HEK293T (cell line): ENCODE measurements at regions not wholly inside any gene's neighbourhood (a gene's known extent, or its start where the extent isn't known, plus 50 kb on each side); places are given as distances from the start of the nearest gene placed in this dataset.

ENCODE experiments used
- CTCF ChIA-PET: fragments of 350-600 bp; formaldehyde crosslinking; extraction: SDS; loops from one replicate; lab custom pipeline; 2021; ENCODE audit warnings: antibody characterized with exemption, inconsistent platforms; lab: Yijun Ruan, JAX
- POLR2A ChIA-PET: fragments of 350-600 bp; formaldehyde crosslinking; extraction: SDS; loops from one replicate; lab custom pipeline; 2020; ENCODE audit warnings: antibody characterized with exemption, inconsistent platforms; lab: Yijun Ruan, JAX
- DNase-seq: peaks from one replicate; pipeline ENCODE4 v3.0.0; 2012; ENCODE audit warnings: mixed read lengths; ENCODE audit errors: extremely low spot score
- ARNT ChIP-seq: fragments of 450-650 bp; IDR thresholded peaks from 2 replicates; pipeline ENCODE4 v1.6.1; 2017; ENCODE audit warnings: mild to moderate bottlenecking
- BHLHE40 ChIP-seq: fragments of 450-650 bp; IDR thresholded peaks from 2 replicates; pipeline ENCODE4 v1.6.1; 2016; ENCODE audit warnings: mild to moderate bottlenecking, moderate library complexity, borderline replicate concordance
- CTBP1 ChIP-seq: fragments of 450-650 bp; IDR thresholded peaks from 2 replicates; pipeline ENCODE4 v1.6.1; 2016; ENCODE audit warnings: borderline replicate concordance
- ELF4 ChIP-seq: fragments of 450-650 bp; IDR thresholded peaks from 2 replicates; pipeline ENCODE4 v1.6.1; 2017; ENCODE audit warnings: antibody characterized with exemption
- FOXA1 ChIP-seq: fragments of 450-650 bp; IDR thresholded peaks from 2 replicates; pipeline ENCODE4 v1.6.1; 2016; ENCODE audit warnings: mild to moderate bottlenecking
- FOXK2 ChIP-seq: fragments of 450-650 bp; IDR thresholded peaks from 2 replicates; pipeline ENCODE4 v1.6.1; 2016; ENCODE audit warnings: mild to moderate bottlenecking
- FOXM1 ChIP-seq: fragments of 450-650 bp; IDR thresholded peaks from 2 replicates; pipeline ENCODE4 v1.6.1; 2017; ENCODE audit warnings: mild to moderate bottlenecking, borderline replicate concordance
- HDGF ChIP-seq: fragments of 450-650 bp; IDR thresholded peaks from 2 replicates; pipeline ENCODE4 v1.6.1; 2017; ENCODE audit warnings: antibody characterized with exemption, borderline replicate concordance
- L3MBTL2 ChIP-seq: fragments of 450-650 bp; conservative IDR thresholded peaks from 2 replicates; pipeline ENCODE4 v1.6.1; 2016; ENCODE audit warnings: mild to moderate bottlenecking
- LEF1 ChIP-seq: fragments of 450-650 bp; IDR thresholded peaks from 2 replicates; pipeline ENCODE4 v1.6.1; 2017; ENCODE audit warnings: mild to moderate bottlenecking, borderline replicate concordance
- NFRKB ChIP-seq: fragments of 450-650 bp; IDR thresholded peaks from 2 replicates; pipeline ENCODE4 v1.6.1; 2016; ENCODE audit warnings: mild to moderate bottlenecking, moderate library complexity
- SP1 ChIP-seq: fragments of 450-650 bp; IDR thresholded peaks from 2 replicates; pipeline ENCODE4 v1.6.1; 2017
- SUZ12 ChIP-seq: fragments of 450-650 bp; IDR thresholded peaks from 2 replicates; pipeline ENCODE4 v1.6.1; 2016; ENCODE audit warnings: mild to moderate bottlenecking
- TARDBP ChIP-seq: fragments of 450-650 bp; IDR thresholded peaks from 2 replicates; pipeline ENCODE4 v1.6.1; 2016
- ZNF384 ChIP-seq: fragments of 450-650 bp; IDR thresholded peaks from 2 replicates; pipeline ENCODE4 v1.6.1; 2016
- TF ChIP-seq, protein P1 (sequence below): fragments of 450-650 bp; IDR thresholded peaks from 2 replicates; pipeline ENCODE4 v1.6.1; 2016

GRCh38 chr1:103949779-103950178, 200.1 kb downstream of the AMY1C start:
- ChIA-PET CTCF (no interaction called here), POLR2A (no interaction called here)
- DNase-seq, result no peak
- no peak for TF ChIP-seq FOXK2
- TF ChIP-seq TARDBP, result no peak
- TF ChIP-seq FOXA1, result no peak
- TF ChIP-seq CTBP1, result no peak
- TF ChIP-seq FOXM1, result no peak
- TF ChIP-seq HDGF, result no peak
- TF ChIP-seq, protein P1, sequence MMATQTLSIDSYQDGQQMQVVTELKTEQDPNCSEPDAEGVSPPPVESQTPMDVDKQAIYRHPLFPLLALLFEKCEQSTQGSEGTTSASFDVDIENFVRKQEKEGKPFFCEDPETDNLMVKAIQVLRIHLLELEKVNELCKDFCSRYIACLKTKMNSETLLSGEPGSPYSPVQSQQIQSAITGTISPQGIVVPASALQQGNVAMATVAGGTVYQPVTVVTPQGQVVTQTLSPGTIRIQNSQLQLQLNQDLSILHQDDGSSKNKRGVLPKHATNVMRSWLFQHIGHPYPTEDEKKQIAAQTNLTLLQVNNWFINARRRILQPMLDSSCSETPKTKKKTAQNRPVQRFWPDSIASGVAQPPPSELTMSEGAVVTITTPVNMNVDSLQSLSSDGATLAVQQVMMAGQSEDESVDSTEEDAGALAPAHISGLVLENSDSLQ, result no peak
- TF ChIP-seq L3MBTL2, result no peak
- TF ChIP-seq ARNT, result no peak
- TF ChIP-seq SUZ12, result no peak
- TF ChIP-seq SP1, result no peak
- no peak for TF ChIP-seq BHLHE40
- no peak for TF ChIP-seq ELF4
- TF ChIP-seq NFRKB, result no peak
- TF ChIP-seq LEF1, result no peak
- no peak for TF ChIP-seq ZNF384

GRCh38 chr1:103953386-103953785, 203.7 kb downstream of the AMY1C start:
- no peak for TF ChIP-seq FOXM1
- TF ChIP-seq ELF4, result no peak
- TF ChIP-seq, protein P1, result no peak
- TF ChIP-seq NFRKB, result no peak
- TF ChIP-seq ARNT, result no peak
- POLR2A ChIA-PET, result no interaction called here
- no peak for DNase-seq
- CTCF ChIA-PET, result no interaction called here

- POLR2A ChIA-PET, result no interaction called here
- TF ChIP-seq ARNT (no peak), HDGF (no peak), FOXK2 (no peak), SUZ12 (no peak), ELF4 (no peak), NFRKB (no peak), FOXA1 (no peak), CTBP1 (no peak), L3MBTL2 (no peak), LEF1 (no peak), SP1 (no peak), TARDBP (no peak), BHLHE40 (no peak)
- TF ChIP-seq, protein P1, result no peak
- CTCF ChIA-PET, result no interaction called here
- no peak for DNase-seq
Observed at GRCh38 chr1:103958699-103959098, 209.0 kb downstream of the AMY1C start.

DNA sequence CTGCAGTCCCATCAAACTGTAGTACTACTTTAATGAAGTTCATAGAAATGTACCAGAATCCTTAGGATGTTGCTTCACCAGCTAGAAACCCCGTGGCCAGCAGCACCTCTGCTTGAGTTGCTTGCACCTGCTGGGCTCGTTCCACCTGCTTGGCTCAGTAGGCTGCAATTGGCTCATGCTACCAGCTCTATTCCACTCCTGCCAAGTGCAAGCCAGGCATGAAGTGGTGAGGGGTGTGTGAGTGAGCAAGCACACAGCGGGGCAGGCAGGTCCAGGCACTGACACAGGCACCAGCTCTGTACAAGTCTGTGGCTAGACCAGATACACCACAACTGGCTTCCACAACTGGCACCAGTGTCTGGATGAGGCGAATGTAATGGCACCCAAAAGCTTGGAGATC, 209.9 kb downstream of the AMY1C start:
- POLR2A ChIA-PET, result no interaction called here
- no peak for DNase-seq
- TF ChIP-seq, protein P1, result no peak
- TF ChIP-seq NFRKB (no peak), ELF4 (no peak), SP1 (no peak), SUZ12 (no peak), HDGF (no peak), BHLHE40 (no peak), ZNF384 (no peak)
- CTCF ChIA-PET, result no interaction called here

DNA sequence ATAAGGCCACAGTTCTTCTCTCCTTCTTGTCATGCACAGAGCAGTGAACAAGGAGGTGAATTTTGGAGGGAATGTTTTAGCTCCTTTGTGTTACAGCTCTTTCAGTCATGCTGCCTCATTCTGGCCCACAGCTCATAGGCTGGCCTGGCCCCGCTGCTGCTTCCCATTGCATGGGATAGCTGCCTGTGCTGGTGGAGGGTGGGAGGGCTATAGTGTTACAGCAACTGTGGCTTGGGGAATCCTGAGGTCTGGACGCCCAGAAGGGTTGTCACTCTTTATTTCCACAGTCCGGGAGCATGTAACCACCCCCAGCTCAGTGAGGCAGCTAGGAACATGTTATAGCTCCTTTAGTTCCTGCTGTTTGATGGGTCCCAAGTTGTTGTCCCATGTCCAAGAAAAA, 210.3 kb downstream of the AMY1C start:
- CTCF ChIA-PET, result no interaction called here
- POLR2A ChIA-PET, result no interaction called here
- TF ChIP-seq ARNT, result no peak
- TF ChIP-seq HDGF, result no peak
- no peak for TF ChIP-seq FOXA1
- no peak for TF ChIP-seq SP1
- TF ChIP-seq TARDBP, result no peak
- TF ChIP-seq, protein P1, result no peak
- no peak for TF ChIP-seq SUZ12
- no peak for TF ChIP-seq LEF1
- TF ChIP-seq CTBP1, result no peak
- no peak for TF ChIP-seq ZNF384
- TF ChIP-seq BHLHE40, result no peak
- TF ChIP-seq FOXK2, result no peak
- TF ChIP-seq NFRKB, result no peak
- no peak for TF ChIP-seq ELF4
- TF ChIP-seq L3MBTL2, result no peak
- TF ChIP-seq FOXM1, result no peak
- no peak for DNase-seq
